H9 (cell line): ENCODE measurements at regions not wholly inside any gene's neighbourhood (a gene's known extent, or its start where the extent isn't known, plus 50 kb on each side); places are given as distances from the start of the nearest gene placed in this dataset.

ENCODE experiments used
- DNase-seq: peaks from one replicate; pipeline ENCODE4 v3.0.0-alpha.2; 2017
- H2AFZ ChIP-seq: one replicate; pipeline ENCODE4 v1.6.1; 2013; ENCODE audit warnings: mild to moderate bottlenecking, low read length, control low read depth, moderate library complexity
- H2AK5ac ChIP-seq: 2 replicates; pipeline ENCODE4 v1.6.1; 2013; ENCODE audit warnings: low read length, control low read depth, mixed read lengths; ENCODE audit not compliant: insufficient read length
- H2BK120ac ChIP-seq: one replicate; pipeline ENCODE4 v1.6.1; 2013; ENCODE audit warnings: low read depth, mild to moderate bottlenecking, low read length, control low read depth, inconsistent platforms; ENCODE audit not compliant: poor library complexity, severe bottlenecking
- H2BK12ac ChIP-seq: 2 replicates; pipeline ENCODE4 v1.6.1; 2013; ENCODE audit warnings: low read length, control low read depth, mixed read lengths, low read depth; ENCODE audit not compliant: insufficient read length
- H2BK15ac ChIP-seq: 2 replicates; pipeline ENCODE4 v1.6.1; 2013; ENCODE audit warnings: low read depth, low read length, control low read depth
- H2BK20ac ChIP-seq: one replicate; pipeline ENCODE4 v1.6.1; 2013; ENCODE audit warnings: low read depth, mild to moderate bottlenecking, low read length, control low read depth, inconsistent platforms; ENCODE audit not compliant: poor library complexity, severe bottlenecking
- H2BK5ac ChIP-seq: 2 replicates; pipeline ENCODE4 v1.6.1; 2013; ENCODE audit warnings: low read length, control low read depth, mixed read lengths; ENCODE audit not compliant: insufficient read length
- H3K14ac ChIP-seq: 2 replicates; pipeline ENCODE4 v1.6.1; 2013; ENCODE audit warnings: low read length, control low read depth; ENCODE audit not compliant: insufficient read depth
- H3K18ac ChIP-seq: 2 replicates; pipeline ENCODE4 v1.6.1; 2013; ENCODE audit warnings: low read depth, mild to moderate bottlenecking, mixed read lengths, low read length, control low read depth; ENCODE audit not compliant: insufficient read length
- H3K23ac ChIP-seq: 2 replicates; pipeline ENCODE4 v1.6.1; 2013; ENCODE audit warnings: low read length, control low read depth, mixed read lengths, low read depth; ENCODE audit not compliant: insufficient read length
- H3K23me2 ChIP-seq: 2 replicates; pipeline ENCODE4 v1.6.1; 2013; ENCODE audit warnings: low read depth, mild to moderate bottlenecking, mixed read lengths, low read length, control low read depth; ENCODE audit not compliant: insufficient read length, poor library complexity, severe bottlenecking
- H3K27ac ChIP-seq: 2 replicates; pipeline ENCODE4 v1.5.1; 2013; ENCODE audit warnings: low read length, control low read depth, mixed read lengths, low read depth; ENCODE audit not compliant: insufficient read length
- H3K27me3 ChIP-seq: 2 replicates; pipeline ENCODE4 v1.6.1; 2013; ENCODE audit warnings: low read length, control low read depth, inconsistent platforms; ENCODE audit not compliant: insufficient read depth
- H3K4ac ChIP-seq: 2 replicates; pipeline ENCODE4 v1.6.1; 2013; ENCODE audit warnings: low read depth, mild to moderate bottlenecking, control low read depth, inconsistent platforms, low read length, moderate library complexity
- H3K4me1 ChIP-seq: 2 replicates; pipeline ENCODE4 v1.6.1; 2013; ENCODE audit warnings: low read length, control low read depth, inconsistent platforms; ENCODE audit not compliant: insufficient read depth
- H3K4me2 ChIP-seq: 2 replicates; pipeline ENCODE4 v1.6.1; 2013; ENCODE audit warnings: low read length, control low read depth, mixed read lengths; ENCODE audit not compliant: insufficient read length, insufficient read depth
- H3K56ac ChIP-seq: 2 replicates; pipeline ENCODE4 v1.6.1; 2013; ENCODE audit warnings: low read depth, mild to moderate bottlenecking, mixed read lengths, low read length, control low read depth; ENCODE audit not compliant: insufficient read length
- H3K79me1 ChIP-seq: 2 replicates; pipeline ENCODE4 v1.6.1; 2013; ENCODE audit warnings: low read depth, mild to moderate bottlenecking, moderate library complexity, low read length, control low read depth, inconsistent platforms; ENCODE audit not compliant: insufficient read depth, poor library complexity, severe bottlenecking
- H3K79me2 ChIP-seq: 2 replicates; pipeline ENCODE4 v1.6.1; 2013; ENCODE audit warnings: low read length, control low read depth, inconsistent platforms; ENCODE audit not compliant: insufficient read depth
- H3K9ac ChIP-seq: 2 replicates; pipeline ENCODE4 v1.6.1; 2013; ENCODE audit warnings: low read length, control low read depth, mixed read lengths; ENCODE audit not compliant: insufficient read length; ENCODE audit errors: extremely low read depth
- H3K9me3 ChIP-seq: one replicate; pipeline ENCODE4 v1.6.1; 2013; ENCODE audit warnings: low read depth, low read length, inconsistent platforms; ENCODE audit not compliant: control insufficient read depth
- H3T11ph ChIP-seq: one replicate; pipeline ENCODE4 v1.6.1; 2013; ENCODE audit warnings: mild to moderate bottlenecking, low read length, control low read depth, inconsistent platforms
- H4K20me1 ChIP-seq: one replicate; pipeline ENCODE4 v1.6.1; 2013; ENCODE audit not compliant: control insufficient read depth, insufficient read length, insufficient read depth
- H4K5ac ChIP-seq: 2 replicates; pipeline ENCODE4 v1.6.1; 2013; ENCODE audit warnings: low read depth, mild to moderate bottlenecking, mixed read lengths, low read length, control low read depth; ENCODE audit not compliant: insufficient read length
- H4K8ac ChIP-seq: replicated peaks from 2 replicates; pipeline ENCODE4 v1.6.1; 2013; ENCODE audit warnings: low read length, control low read depth, mixed read lengths, low read depth; ENCODE audit not compliant: insufficient read length
- H4K91ac ChIP-seq: 2 replicates; pipeline ENCODE4 v1.6.1; 2013; ENCODE audit warnings: low read depth, mild to moderate bottlenecking, moderate library complexity, mixed read lengths, low read length, control low read depth; ENCODE audit not compliant: insufficient read length
- H3K27ac Mint-ChIP-seq, 3 experiments: 2 replicates in 2 of 3; 3 replicates in 1 of 3; pipeline ENCODE4 v1.8.0; 2020 to 2021; ENCODE audit warnings: mixed read lengths in 3 of 3, mild to moderate bottlenecking in 1 of 3, moderate library complexity in 1 of 3
- H3K27me3 Mint-ChIP-seq: 2 replicates; pipeline ENCODE4 v1.8.0; 2021; ENCODE audit warnings: low read depth, mild to moderate bottlenecking, moderate library complexity, mixed read lengths
- H3K36me3 Mint-ChIP-seq, 3 experiments: 2 replicates in 2 of 3; 3 replicates in 1 of 3; pipeline ENCODE4 v1.8.0; 2020 to 2021; ENCODE audit warnings: low read depth in 3 of 3, mixed read lengths in 3 of 3; ENCODE audit not compliant: insufficient read depth in 1 of 3
- H3K4me1 Mint-ChIP-seq, 2 experiments: 2 replicates each; pipeline ENCODE4 v1.8.0; 2020; ENCODE audit warnings: mixed read lengths in 2 of 2
- H3K4me3 Mint-ChIP-seq, 2 experiments: 2 replicates in 1 of 2; 3 replicates in 1 of 2; pipeline ENCODE4 v1.8.0; 2020 to 2021; ENCODE audit warnings: mild to moderate bottlenecking in 2 of 2, mixed read lengths in 2 of 2, moderate library complexity in 1 of 2
- H3K9me3 Mint-ChIP-seq, 2 experiments: 2 replicates in 1 of 2; 3 replicates in 1 of 2; pipeline ENCODE4 v1.8.0; 2020; ENCODE audit warnings: mild to moderate bottlenecking in 2 of 2, mixed read lengths in 2 of 2, moderate library complexity in 1 of 2
- CTCF ChIP-seq: fragments of 200-600 bp; sonication (generic); conservative IDR thresholded peaks from 3 replicates; pipeline ENCODE4 v1.8.0; 2021; ENCODE audit warnings: antibody characterized with exemption, mild to moderate bottlenecking
- WGBS: extraction: QIAGEN DNeasy Blood & Tissue Kit; methylation state at CpG from one replicate; pipeline ENCODE4 v1.1.7; 2013; ENCODE audit warnings: missing lambda C conversion rate, low lambda C conversion rate, mixed read lengths; ENCODE audit not compliant: insufficient read length; ENCODE audit errors: extremely low coverage; 5-methylcytosine and 5-hydroxymethylcytosine counted together

- WGBS, result no CpG with 5 or more reads among the region's 3 CpGs
- H4K91ac ChIP-seq, result no peak overlapping the region
- no peak overlapping the region for H3K4me3 Mint-ChIP-seq
Observed at GRCh38 chr3:106458952-106459351, 590.1 kb upstream of the CBLB start.

More at GRCh38 chr3:106458952-106459351, 590.1 kb upstream of the CBLB start:
- Histone ChIP-seq H3K9ac (no peak overlapping the region), H4K20me1 (no peaks in the 10 kb centered on the region), H3T11ph (no peak overlapping the region), H3K23me2 (no peaks in the 10 kb centered on the region), H3K14ac (no peak overlapping the region), H4K8ac (no peak overlapping the region), H2BK15ac (no peak overlapping the region), H3K79me1 (no peaks in the 10 kb centered on the region), H3K27ac (no peak overlapping the region), H3K4me1 (0 out of 2 replicates have a peak, but pooled peaks cover 3% of the 10 kb centered on the region), H2BK20ac (no peak overlapping the region), H3K27me3 (no peaks in the 10 kb centered on the region), H3K4me2 (no peak overlapping the region), H3K18ac (no peak overlapping the region), H3K56ac (no peak overlapping the region), H3K79me2 (no peaks in the 10 kb centered on the region), H2BK5ac (no peak overlapping the region), H2AFZ (no peak overlapping the region), H2BK120ac (no peak overlapping the region), H4K5ac (no peak overlapping the region), H2BK12ac (no peak overlapping the region), H3K23ac (no peak overlapping the region), H2AK5ac (no peak overlapping the region), H3K9me3 (no peaks in the 10 kb centered on the region), H3K4ac (no peak overlapping the region)
- H3K27ac Mint-ChIP-seq, result no peak overlapping the region
- H3K36me3 Mint-ChIP-seq, result peaks cover 0 to 4% (median 0%) of the 10 kb centered on the region in 3 experiments; a peak in 3 of 7 replicates
- no peaks in the 10 kb centered on the region for H3K27me3 Mint-ChIP-seq
- peaks cover 3 to 5% of the 10 kb centered on the region in 2 experiments; a peak in 2 of 5 replicates for H3K9me3 Mint-ChIP-seq
- no peak for TF ChIP-seq CTCF
- DNase-seq, result no peak
- H3K4me1 Mint-ChIP-seq, result peaks cover 4 to 12% of the 10 kb centered on the region in 2 experiments; a peak in 3 of 4 replicates
